ENCODE measurements at regions not wholly inside any gene's neighbourhood (a gene's known extent, or its start where the extent isn't known, plus 50 kb on each side); places are given as distances from the start of the nearest gene placed in this dataset.

DNA sequence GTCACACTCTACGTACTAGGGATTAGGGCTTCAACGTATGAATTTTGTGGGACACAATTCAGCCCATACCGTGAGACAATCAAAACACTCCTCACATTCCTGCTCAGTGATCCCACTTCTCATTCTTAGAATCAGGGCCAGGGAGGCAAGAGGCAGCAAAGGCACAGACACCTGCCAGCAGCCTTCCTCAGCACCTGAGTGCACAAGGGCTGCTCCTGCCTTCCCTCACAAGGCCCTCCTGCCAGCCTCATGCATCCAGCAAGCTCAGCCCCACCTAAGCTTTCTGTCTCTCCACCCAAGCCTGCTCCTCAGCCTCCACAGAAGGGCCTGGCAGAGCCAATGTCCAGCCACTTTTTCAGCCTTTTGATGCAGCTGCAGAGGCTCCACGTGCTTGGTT, 141.6 kb downstream of the SP3 start:
- TF ChIP-seq POLR2A (IDR thresholded peaks at IDR 0.05) (no peak), CTCF (IDR thresholded peaks at IDR 0.05) (no peak), POLR2AphosphoS5 (IDR thresholded peaks at IDR 0.05) (no peak), EP300 (IDR thresholded peaks at IDR 0.05; ENCODE audit: low read depth) (no peak)

All from transverse colon (tissue), 4 donors.